ENCODE measurements at regions not wholly inside any gene's neighbourhood (a gene's known extent, or its start where the extent isn't known, plus 50 kb on each side); places are given as distances from the start of the nearest gene placed in this dataset.

DNA sequence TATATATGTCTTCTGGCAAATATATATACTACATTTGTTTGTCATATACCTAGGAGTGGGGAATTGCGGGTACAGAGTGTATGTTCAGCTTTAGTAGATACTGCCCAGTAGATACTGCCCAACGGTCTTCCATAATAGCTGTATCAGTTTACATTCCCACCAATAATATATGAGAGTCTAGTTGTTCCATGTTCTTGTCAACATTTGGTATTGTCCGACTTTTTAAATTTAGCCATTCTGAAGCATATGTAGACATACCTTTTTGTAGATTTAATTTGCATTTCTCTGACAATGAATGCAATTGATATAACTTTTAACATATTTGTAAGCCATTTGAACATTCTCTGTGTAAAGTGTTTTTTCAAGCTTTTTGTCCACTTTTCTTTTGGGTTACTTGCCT is 99.0 kb upstream of the HIVEP3 start:
- TF ChIP-seq, protein P1, sequence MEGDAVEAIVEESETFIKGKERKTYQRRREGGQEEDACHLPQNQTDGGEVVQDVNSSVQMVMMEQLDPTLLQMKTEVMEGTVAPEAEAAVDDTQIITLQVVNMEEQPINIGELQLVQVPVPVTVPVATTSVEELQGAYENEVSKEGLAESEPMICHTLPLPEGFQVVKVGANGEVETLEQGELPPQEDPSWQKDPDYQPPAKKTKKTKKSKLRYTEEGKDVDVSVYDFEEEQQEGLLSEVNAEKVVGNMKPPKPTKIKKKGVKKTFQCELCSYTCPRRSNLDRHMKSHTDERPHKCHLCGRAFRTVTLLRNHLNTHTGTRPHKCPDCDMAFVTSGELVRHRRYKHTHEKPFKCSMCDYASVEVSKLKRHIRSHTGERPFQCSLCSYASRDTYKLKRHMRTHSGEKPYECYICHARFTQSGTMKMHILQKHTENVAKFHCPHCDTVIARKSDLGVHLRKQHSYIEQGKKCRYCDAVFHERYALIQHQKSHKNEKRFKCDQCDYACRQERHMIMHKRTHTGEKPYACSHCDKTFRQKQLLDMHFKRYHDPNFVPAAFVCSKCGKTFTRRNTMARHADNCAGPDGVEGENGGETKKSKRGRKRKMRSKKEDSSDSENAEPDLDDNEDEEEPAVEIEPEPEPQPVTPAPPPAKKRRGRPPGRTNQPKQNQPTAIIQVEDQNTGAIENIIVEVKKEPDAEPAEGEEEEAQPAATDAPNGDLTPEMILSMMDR (IDR thresholded peaks at IDR 0.05) = no peak
- H3K4me1 ChIP-seq = peaks cover 0 to 8% of the 10 kb centered on the region in 2 donors
- H3K9me3 ChIP-seq = no peaks in the 10 kb centered on the region
- intact Hi-C loops (cut with DNase I) = no loop called here
- H3K4me3 ChIP-seq = no peak overlapping the region
- ATAC-seq = no peak
- H3K27ac ChIP-seq = no peak overlapping the region
- H3K36me3 ChIP-seq = no peaks in the 10 kb centered on the region
- no peak for DNase-seq
- no peaks in the 10 kb centered on the region for H3K27me3 ChIP-seq

DNA sequence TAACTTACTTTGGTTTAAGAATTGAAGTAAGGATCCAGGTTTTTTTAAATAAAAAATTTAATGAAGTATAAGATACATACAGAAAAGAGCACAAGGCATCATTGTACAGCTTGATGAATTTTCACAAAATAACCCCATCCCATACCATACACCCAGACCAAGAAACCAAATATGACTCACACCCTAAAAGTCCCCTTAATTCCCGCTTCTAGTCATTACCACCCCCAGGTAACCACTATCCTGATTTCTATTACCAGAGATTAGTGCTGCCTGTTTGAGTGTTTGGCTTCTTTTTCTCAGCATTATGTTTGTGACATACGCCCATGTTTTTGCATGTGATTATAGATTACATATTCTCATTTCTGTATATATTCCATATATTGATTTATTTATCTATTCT is 98.5 kb upstream of the HIVEP3 start:
- no peak overlapping the region for H3K4me3 ChIP-seq
- H3K9me3 ChIP-seq = no peaks in the 10 kb centered on the region
- no peak for DNase-seq
- H3K36me3 ChIP-seq = no peaks in the 10 kb centered on the region
- ATAC-seq = no peak
- TF ChIP-seq, protein P1 (IDR thresholded peaks at IDR 0.05) = no peak
- no peaks in the 10 kb centered on the region for H3K27me3 ChIP-seq
- intact Hi-C loops (cut with DNase I) = no loop called here
- H3K27ac ChIP-seq = no peak overlapping the region
- H3K4me1 ChIP-seq = peaks cover 0 to 8% of the 10 kb centered on the region in 2 donors

DNA sequence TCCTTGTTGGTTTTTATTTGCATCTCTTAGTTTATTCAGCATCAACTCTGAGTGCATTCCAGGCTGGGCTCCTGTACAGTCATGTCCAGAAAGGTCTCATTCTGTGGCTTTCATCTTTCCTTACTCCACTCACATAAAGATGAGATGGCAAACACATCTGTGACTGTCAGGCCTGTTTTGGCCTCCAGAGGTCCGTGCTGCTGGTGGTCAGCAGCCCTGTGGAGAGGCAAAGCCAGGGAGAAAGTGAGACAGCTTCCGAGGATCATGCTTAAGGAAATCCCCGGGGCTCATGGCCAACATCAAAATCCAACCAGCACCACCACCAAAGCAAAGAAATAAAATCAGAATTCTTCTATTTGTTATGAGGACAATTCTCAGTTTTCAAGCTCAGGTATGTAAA is 96.1 kb upstream of the HIVEP3 start:
- H3K9me3 ChIP-seq = no peaks in the 10 kb centered on the region
- no peaks in the 10 kb centered on the region for H3K27me3 ChIP-seq
- intact Hi-C loops (cut with DNase I) = no loop called here
- no peak for ATAC-seq
- H3K4me3 ChIP-seq = no peak overlapping the region
- DNase-seq = no peak
- no peaks in the 10 kb centered on the region for H3K36me3 ChIP-seq
- no peak overlapping the region for H3K27ac ChIP-seq
- peaks cover 0 to 8% of the 10 kb centered on the region in 2 donors for H3K4me1 ChIP-seq
- TF ChIP-seq, protein P1 (IDR thresholded peaks at IDR 0.05) = no peak

DNA sequence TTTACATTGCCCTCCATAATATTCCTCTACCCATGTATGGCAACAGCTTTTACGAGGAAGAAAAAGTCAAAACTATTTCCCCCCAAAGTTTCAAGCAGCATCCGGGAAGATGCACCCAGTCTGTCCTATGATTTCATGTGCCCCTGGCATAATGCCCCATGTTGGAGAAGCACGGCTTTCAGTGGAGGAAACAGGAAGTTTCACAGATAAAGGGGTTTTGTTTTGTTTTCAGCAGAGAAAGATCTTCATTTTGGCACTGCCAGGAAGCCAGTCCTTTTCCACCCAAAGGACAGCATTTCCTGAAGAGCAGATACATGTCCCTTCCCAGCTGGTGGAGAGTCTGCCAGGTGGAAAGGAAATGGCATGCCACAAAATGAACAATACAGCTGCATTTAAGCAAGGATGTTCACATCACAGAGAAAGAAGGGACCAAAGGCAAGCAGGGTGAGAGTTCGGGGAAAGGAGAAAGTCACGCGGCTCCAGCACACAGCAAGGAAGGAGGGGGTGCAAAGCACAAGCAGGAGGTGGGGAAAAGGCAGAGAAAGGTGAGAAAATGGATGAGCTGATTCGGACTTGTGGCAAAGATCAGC is 95.3 kb upstream of the HIVEP3 start:
- intact Hi-C loops (cut with DNase I) = no loop called here
- ATAC-seq = no peak
- no peak for DNase-seq
- peaks cover 0 to 8% of the 10 kb centered on the region in 2 donors for H3K4me1 ChIP-seq
- H3K36me3 ChIP-seq = no peaks in the 10 kb centered on the region
- H3K27ac ChIP-seq = no peak overlapping the region
- TF ChIP-seq, protein P1 (IDR thresholded peaks at IDR 0.05) = no peak
- H3K4me3 ChIP-seq = no peak overlapping the region
- no peaks in the 10 kb centered on the region for H3K9me3 ChIP-seq
- no peaks in the 10 kb centered on the region for H3K27me3 ChIP-seq

DNA sequence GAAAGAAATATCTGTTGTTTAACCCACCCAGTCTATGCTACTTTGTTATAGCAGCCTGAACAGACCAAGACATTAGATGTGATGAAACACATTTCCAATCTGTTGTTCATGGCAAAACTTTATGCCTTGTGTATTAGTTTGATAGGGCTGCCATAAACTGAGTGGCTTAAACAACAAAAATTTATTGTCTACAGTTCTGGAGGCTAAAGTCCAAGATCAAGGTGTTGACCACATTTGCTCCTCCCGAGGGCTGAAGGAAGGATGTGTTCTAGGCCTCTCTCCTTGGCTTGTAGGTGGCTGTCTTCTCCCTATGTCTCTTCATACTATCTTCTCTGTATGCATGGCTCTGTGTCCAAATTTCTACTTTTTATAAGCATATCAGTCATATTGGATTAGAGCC is 94.1 kb upstream of the HIVEP3 start:
- TF ChIP-seq, protein P1 (IDR thresholded peaks at IDR 0.05) = no peak
- intact Hi-C loops (cut with DNase I) = no loop called here
- Histone ChIP-seq H3K27ac (no peak overlapping the region), H3K4me1 (peaks cover 0 to 8% of the 10 kb centered on the region in 2 donors), H3K27me3 (no peaks in the 10 kb centered on the region), H3K36me3 (no peaks in the 10 kb centered on the region), H3K9me3 (no peaks in the 10 kb centered on the region), H3K4me3 (no peak overlapping the region)
- no peak for DNase-seq
- no peak for ATAC-seq
